Hematopoietic multipotent progenitor cell (in vitro differentiated cells): ENCODE measurements at regions not wholly inside any gene's neighbourhood (a gene's known extent, or its start where the extent isn't known, plus 50 kb on each side); places are given as distances from the start of the nearest gene placed in this dataset.

Experiments used
- DNase-seq, 3 donors: peaks; one replicate each; pipeline ENCODE4 v3.0.0-alpha.2; 2011 to 2015; ENCODE audit warnings: low read depth in 2 of 3, low spot score in 2 of 3

- DNase-seq, result no peak
These were observed 102.9 kb downstream of the PFKFB3 start for GRCh38 chr10:6305401-6306321.

DNA sequence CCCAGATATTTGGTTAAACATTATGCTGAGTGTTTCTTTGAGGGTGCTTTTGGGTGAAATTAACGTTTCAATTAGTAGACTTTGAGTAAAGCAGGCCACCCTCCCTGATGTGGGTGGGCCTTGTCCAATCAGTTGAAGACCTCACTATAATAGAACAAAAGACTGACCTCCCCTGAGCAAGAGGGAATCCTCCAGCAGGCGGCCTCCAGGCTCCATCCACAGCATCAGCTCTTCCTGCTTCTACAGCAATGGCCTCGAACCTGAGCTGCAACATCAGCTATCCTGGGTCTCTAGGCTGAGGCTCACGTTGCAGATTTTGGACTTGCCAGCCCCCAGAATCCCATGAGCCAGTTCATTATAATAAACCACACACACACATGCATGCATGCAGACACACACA is 104.2 kb downstream of the PFKFB3 start:
- no peak for DNase-seq

- no peak for DNase-seq
These were observed 107.1 kb downstream of the PFKFB3 start for GRCh38 chr10:6309816-6310215.

GRCh38 chr10:6310977-6311376 is 108.2 kb downstream of the PFKFB3 start:
- DNase-seq, result no peak

GRCh38 chr10:6311700-6312330 is 109.1 kb downstream of the PFKFB3 start:
- DNase-seq, result no peak

DNA sequence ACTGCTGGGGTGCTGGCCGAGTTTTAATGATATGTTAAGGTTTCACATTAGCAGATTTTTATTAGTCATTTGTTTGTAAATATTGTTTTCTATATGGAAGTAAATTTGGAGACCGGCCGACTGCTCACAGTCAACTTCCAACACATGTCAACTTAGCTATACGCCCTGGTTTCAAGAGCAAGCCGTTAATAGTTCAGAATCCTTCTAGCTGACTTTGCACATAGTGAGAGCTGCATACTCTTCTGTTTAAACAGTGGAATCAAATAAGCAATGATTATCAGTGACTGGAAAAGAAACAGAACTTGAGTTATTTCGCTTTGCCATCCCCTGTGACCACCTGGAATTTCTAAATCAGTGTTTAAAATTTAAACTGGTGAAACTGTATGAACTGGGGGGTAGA is 109.9 kb downstream of the PFKFB3 start:
- no peak for DNase-seq

DNA sequence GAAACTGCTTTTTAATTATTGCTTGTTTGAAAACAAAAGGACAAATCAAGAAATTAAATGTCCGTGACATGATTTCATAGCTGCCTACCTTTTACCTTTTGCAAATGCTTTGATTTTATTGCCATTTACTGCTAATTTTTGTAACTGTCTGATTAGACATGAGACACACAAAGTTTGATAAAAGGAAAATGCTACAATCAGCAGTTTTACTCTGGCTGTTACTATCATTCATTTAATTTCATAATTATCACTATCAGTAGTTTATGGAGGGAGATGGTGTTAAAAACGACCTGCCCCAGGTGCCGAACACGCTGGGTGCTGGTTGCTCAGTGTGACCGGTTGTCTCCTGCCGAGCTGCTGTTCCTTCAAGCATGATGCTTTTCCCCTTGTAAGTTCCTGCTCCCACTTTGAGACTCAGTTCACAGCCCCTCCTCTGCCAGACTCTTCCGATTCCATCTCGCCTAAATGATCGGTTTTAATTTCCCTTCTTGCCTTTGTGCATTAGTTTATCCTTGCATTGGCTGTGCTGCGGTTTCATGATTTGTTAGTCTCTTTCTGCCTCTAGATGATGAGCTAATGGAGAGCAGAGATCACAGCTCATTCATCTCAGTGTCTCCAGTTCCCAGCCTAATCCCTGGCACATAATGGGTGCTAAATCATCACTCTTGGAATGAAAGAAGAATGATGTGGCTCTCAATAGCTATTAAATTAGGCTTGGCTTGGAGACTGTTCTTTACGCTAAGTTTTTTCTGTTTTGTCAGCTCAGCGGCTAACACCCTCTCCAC is 110.6 kb downstream of the PFKFB3 start:
- no peak for DNase-seq

GRCh38 chr10:6314620-6315205 is 112.0 kb downstream of the PFKFB3 start:
- DNase-seq, result no peak

DNA sequence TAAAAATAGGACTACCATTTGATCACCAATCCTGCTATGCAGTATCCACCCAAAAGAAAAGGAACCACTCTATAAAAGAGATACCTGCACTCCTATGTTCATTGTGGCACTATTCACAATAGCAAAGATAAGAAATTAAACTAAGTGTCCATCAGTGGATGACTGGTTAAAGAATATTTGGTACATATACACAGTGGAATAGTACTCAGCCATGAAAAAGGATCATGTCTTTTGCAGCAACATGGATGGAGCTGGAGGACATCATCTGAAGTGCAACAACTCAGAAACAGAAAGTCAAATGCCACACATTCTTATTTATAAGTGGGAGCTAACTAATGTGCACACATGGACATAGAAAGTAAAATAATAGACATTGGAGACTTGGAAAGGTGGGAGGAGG is 116.4 kb downstream of the PFKFB3 start:
- DNase-seq, result no peak

DNA sequence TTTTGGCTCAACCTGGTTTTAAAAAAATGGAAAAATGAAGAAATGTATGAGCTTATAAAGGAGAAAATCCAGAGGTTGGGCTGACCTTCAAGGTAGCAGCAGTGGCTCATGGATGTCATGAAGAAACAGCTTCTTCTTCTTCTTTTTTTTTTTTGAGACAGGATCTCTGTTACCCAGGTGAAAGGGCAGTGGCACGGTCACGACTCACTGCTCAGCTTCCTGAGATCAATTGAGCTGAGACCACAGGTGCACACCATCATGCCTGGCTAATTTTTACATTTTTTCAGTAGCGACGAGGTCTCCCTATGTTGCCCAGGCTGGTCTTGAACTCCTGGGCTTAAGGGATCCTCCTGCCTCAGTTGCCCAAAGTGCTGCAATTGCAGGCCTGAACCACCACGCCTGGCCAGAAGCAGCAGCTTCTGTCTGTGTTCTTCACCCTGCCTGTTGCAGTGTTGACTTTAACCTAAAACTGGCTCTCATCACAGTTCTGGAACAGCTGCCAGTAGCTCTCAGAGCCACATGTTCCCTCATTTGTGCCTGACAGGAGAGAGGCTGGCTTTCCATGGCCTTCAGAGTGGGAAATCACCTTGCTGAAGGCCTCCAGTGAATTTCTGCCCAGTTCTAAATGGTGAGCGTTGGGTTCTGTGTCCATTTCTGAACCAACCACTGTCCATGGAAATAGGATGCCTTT is 117.7 kb downstream of the PFKFB3 start:
- no peak for DNase-seq

DNA sequence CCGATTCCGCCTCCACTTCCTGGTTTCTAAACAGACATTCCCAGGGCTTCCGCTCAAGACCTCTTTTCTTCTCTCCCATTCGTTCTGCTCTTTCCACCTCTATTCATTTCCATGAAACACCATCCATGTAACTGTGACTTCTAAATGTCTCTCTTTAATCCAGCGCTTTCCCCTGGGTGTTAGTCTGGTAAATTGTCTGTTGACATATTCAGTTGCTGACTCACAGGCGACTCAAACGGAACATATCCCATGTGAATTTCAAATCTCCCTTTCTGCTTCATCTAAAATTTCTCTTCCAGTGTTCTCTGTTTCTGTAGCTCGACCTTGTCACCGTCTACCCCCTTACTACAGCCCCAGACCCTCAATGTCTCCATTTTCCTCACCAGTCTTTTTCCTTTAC is 119.1 kb downstream of the PFKFB3 start:
- DNase-seq, result no peak

GRCh38 chr10:6322805-6323204 is 120.1 kb downstream of the PFKFB3 start:
- no peak for DNase-seq

GRCh38 chr10:6327961-6328698 is 125.4 kb downstream of the PFKFB3 start:
- no peak for DNase-seq

DNA sequence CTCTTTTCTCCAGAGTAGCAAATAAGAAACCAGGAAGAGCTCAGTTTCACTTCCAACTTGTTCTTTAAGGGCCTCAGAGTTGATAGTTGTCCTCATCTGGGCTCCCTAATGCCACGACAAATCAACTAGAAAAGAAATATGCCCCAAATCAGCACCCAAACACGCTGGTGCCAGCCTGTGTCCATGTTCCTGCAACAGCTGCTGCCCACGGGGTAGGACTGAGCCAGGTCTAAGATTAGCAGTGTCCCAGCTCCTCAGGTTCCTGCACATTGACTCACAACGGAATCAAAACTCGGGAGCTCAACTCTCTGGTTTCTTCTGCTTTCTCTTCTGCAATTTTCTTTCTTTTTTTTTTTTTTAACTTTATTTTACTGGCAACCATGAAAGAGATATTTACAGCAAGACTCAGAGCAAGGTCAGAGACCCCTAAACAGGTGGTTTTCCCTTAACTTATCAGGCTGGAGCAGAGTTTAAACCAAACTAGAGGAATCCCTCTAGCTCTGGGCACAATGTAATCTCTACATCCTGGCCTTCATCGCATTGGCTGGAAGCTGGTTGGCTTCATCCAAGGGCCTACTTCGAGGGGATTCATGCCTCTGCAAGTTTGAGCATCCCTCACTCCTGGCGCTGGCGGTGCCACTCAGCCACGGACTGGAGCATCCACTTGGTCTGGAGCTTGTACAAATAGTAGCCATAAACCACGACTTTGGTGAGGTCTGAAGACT is 126.1 kb downstream of the PFKFB3 start:
- no peak for DNase-seq

DNA sequence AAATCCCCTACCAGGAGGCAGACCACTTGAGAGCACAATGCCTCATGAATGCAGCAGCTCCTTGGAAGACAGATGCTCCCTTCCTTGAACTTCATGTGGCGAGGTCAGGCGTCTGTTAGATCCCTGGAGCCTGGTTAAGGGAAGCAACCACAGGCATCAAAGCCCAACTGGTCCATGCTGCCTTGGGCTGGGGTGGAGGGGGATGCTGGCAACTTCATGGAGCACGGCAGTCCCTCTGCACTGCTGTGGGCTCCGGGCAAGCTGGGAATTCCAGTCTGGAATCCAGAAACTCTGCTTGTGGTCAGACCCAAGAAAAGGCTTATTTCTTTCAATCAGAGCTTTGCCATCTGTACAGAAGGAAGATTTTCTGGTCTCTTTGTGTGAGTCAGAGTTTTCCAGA is 130.4 kb downstream of the PFKFB3 start:
- no peak for DNase-seq

GRCh38 chr10:6333973-6334372 is 131.2 kb downstream of the PFKFB3 start:
- DNase-seq, result no peak

GRCh38 chr10:6336016-6336415 is 133.3 kb downstream of the PFKFB3 start:
- no peak for DNase-seq

DNA sequence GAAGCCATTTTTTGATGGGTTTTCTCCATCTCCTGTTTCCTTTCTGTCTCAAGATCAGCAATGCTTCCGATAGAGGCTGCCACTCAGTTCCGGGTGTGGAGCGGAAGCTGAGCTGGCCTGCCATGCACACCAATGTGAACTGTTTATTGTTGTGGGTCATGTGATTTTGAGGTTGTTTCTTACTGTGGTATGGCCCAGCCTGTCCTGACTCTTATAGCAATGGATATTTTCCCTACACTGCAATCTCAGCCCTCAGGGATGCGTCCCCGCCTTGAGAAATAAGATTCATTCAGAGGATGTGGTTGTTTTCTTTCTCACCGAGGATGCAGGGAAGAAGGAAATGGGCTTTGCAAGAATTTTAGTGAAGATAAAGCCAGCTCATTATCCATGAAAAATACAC is 134.7 kb downstream of the PFKFB3 start:
- DNase-seq, result no peak

DNA sequence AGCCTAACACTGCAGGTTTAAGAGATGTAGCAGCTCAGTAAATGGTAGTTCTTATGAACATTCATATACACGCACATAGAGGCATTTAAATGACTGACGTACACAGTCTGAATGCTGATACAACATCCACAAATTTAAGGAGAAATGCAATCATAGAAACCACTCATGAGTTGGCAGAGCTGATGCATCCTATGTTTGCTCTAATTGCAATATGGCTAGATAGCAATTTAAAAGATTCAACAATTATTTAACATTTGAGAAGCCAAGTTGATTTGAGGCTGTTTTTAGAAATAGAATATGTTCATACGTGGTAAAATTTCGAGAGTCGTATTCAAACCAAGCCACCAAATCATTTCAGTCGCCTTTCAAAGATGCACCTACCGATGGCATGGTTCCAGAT is 135.6 kb downstream of the PFKFB3 start:
- DNase-seq, result no peak
